ENCODE measurements at regions not wholly inside any gene's neighbourhood (a gene's known extent, or its start where the extent isn't known, plus 50 kb on each side); places are given as distances from the start of the nearest gene placed in this dataset.
"Not testable (repeated sequence)": the region's sequence is repeated elsewhere in the genome, so short reads cannot be mapped to it uniquely, and the experiment has no call there.

- TF ChIP-seq CTCF (IDR thresholded peaks at IDR 0.05; ENCODE audit: extremely low read depth in 1 of 2, insufficient read depth in 1 of 2, low read depth in 1 of 2, low read length in 2 of 2); JUN (IDR thresholded peaks at IDR 0.05; ENCODE audit: borderline replicate concordance, insufficient read depth, insufficient read length, low read depth); POLR2AphosphoS5 (IDR thresholded peaks at IDR 0.05; ENCODE audit: insufficient read depth, low read depth, low read length): not testable (repeated sequence)
Measured at GRCh38 chr2:88961323-88961722, 269.9 kb downstream of the RPIA start.
